ENCODE measurements at regions not wholly inside any gene's neighbourhood (a gene's known extent, or its start where the extent isn't known, plus 50 kb on each side); places are given as distances from the start of the nearest gene placed in this dataset.

DNA sequence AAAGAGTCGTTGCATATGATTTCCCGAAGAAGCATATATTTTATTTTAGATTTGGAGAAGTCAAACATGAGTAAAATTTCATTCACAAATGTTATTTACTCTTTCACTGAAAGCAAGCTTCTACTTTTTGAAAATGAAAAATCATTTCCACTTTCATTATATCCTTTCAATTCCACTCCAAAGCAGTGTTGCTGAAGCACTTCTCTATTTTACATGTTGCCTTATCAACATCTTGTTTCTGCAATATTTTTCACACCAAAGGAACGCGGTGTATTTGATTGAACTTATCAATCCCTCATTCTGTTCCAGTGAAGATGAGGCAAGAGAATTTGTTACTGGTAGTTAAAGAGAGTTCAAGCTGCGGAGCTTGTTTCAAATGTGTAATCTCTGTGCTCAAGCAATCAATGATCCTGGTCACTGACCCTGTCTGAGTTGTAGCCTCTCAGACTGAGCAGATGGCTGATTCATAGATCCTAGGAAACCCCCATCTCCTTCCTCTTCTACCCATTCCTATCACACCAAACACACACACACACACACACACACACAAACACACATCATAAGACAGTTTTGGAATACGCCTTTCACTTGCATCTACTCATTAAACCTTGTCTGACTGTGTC is 236.2 kb upstream of the FLRT2 start:
- ChIA-PET POLR2A (no interaction called here), CTCF (no interaction called here)
- no peak for TF ChIP-seq MYC (IDR thresholded peaks at IDR 0.05; ENCODE audit: borderline replicate concordance, low read length)
- TF ChIP-seq SREBF2 (IDR thresholded peaks at IDR 0.05) = no peak
- TF ChIP-seq KDM5A (IDR thresholded peaks at IDR 0.05) = no peak
- TF ChIP-seq EHMT2 (IDR thresholded peaks at IDR 0.05; ENCODE audit: low read depth) = no peak
- TF ChIP-seq NR3C1 (IDR thresholded peaks at IDR 0.05) = no peak
- no peak for DNase-seq (ENCODE audit: low read depth in 1 of 2, low spot score in 1 of 2)
- H3K9me3 ChIP-seq = no peaks in the 10 kb centered on the region
- 50% methylated on average over 6 of the region's 6 CpGs for WGBS (ENCODE audit: missing lambda C conversion rate)
- H3K4me2 ChIP-seq = no peak overlapping the region
- no peak for FAIRE-seq
- ATAC-seq = no peak
- H3K4me3 ChIP-seq = no peak overlapping the region
- H3K4me1 ChIP-seq = no peaks in the 10 kb centered on the region
- H3K27ac ChIP-seq = no peak overlapping the region

DNA sequence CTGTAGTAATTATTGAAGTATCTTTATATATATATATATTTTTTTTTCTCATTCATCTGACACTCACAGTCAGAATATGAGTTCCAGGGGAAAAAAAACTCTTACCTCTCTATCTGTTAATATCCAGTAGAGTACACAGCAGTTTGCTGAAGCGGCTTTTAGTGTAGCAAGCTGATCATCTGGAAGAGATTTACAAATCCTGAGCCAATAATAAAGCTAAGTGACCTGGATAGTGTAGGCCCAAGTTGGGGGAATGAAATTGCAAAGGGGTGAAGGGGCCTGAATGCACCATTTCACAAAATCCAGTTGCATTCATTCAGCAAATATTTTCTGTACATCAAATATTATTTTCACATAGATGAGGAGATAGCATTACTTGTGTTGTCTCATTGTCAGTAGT is 234.6 kb upstream of the FLRT2 start:
- Histone ChIP-seq H3K9me3 (no peaks in the 10 kb centered on the region), H3K4me1 (no peaks in the 10 kb centered on the region), H3K4me3 (no peak overlapping the region), H3K27ac (no peak overlapping the region), H3K4me2 (no peak overlapping the region)
- CTCF ChIA-PET = interaction anchor here (1.6 kb wide), 1 partner anchor 233 kb away, joined by 5 read pairs; no protein-coding TSS in a partner anchor
- 50% methylated on average over 1 of the region's 1 CpG for WGBS (ENCODE audit: missing lambda C conversion rate)
- ATAC-seq (no peak), DNase-seq (ENCODE audit: low read depth in 1 of 2, low spot score in 1 of 2) (no peak), FAIRE-seq (no peak)
- TF ChIP-seq NPAS2 (CRISPR knock-in tag; IDR thresholded peaks at IDR 0.05; ENCODE audit: borderline replicate concordance) (no peak), GATA3 (IDR thresholded peaks at IDR 0.05; ENCODE audit: borderline replicate concordance) (no peak), HOXB5 (CRISPR knock-in tag; IDR thresholded peaks at IDR 0.05) (no peak), KDM5A (IDR thresholded peaks at IDR 0.05) (no peak), TFCP2L1 (CRISPR knock-in tag; IDR thresholded peaks at IDR 0.05) (no peak), EP300 (IDR thresholded peaks at IDR 0.05) (no peak), RNF2 (IDR thresholded peaks at IDR 0.05; ENCODE audit: borderline replicate concordance, low read depth) (no peak), TP53 (CRISPR knock-in tag; IDR thresholded peaks at IDR 0.05) (no peak), ZSCAN20 (CRISPR knock-in tag; IDR thresholded peaks at IDR 0.05) (no peak)
- TF ChIP-seq, protein P1, sequence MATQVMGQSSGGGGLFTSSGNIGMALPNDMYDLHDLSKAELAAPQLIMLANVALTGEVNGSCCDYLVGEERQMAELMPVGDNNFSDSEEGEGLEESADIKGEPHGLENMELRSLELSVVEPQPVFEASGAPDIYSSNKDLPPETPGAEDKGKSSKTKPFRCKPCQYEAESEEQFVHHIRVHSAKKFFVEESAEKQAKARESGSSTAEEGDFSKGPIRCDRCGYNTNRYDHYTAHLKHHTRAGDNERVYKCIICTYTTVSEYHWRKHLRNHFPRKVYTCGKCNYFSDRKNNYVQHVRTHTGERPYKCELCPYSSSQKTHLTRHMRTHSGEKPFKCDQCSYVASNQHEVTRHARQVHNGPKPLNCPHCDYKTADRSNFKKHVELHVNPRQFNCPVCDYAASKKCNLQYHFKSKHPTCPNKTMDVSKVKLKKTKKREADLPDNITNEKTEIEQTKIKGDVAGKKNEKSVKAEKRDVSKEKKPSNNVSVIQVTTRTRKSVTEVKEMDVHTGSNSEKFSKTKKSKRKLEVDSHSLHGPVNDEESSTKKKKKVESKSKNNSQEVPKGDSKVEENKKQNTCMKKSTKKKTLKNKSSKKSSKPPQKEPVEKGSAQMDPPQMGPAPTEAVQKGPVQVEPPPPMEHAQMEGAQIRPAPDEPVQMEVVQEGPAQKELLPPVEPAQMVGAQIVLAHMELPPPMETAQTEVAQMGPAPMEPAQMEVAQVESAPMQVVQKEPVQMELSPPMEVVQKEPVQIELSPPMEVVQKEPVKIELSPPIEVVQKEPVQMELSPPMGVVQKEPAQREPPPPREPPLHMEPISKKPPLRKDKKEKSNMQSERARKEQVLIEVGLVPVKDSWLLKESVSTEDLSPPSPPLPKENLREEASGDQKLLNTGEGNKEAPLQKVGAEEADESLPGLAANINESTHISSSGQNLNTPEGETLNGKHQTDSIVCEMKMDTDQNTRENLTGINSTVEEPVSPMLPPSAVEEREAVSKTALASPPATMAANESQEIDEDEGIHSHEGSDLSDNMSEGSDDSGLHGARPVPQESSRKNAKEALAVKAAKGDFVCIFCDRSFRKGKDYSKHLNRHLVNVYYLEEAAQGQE (IDR thresholded peaks at IDR 0.05) = no peak
- TF ChIP-seq, protein P2, sequence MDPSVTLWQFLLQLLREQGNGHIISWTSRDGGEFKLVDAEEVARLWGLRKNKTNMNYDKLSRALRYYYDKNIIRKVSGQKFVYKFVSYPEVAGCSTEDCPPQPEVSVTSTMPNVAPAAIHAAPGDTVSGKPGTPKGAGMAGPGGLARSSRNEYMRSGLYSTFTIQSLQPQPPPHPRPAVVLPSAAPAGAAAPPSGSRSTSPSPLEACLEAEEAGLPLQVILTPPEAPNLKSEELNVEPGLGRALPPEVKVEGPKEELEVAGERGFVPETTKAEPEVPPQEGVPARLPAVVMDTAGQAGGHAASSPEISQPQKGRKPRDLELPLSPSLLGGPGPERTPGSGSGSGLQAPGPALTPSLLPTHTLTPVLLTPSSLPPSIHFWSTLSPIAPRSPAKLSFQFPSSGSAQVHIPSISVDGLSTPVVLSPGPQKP (IDR thresholded peaks at IDR 0.05; ENCODE audit: low read depth, low read length) = no peak
- TF ChIP-seq, protein P3, sequence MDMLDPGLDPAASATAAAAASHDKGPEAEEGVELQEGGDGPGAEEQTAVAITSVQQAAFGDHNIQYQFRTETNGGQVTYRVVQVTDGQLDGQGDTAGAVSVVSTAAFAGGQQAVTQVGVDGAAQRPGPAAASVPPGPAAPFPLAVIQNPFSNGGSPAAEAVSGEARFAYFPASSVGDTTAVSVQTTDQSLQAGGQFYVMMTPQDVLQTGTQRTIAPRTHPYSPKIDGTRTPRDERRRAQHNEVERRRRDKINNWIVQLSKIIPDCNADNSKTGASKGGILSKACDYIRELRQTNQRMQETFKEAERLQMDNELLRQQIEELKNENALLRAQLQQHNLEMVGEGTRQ (IDR thresholded peaks at IDR 0.05) = no peak
- POLR2A ChIA-PET = no interaction called here

DNA sequence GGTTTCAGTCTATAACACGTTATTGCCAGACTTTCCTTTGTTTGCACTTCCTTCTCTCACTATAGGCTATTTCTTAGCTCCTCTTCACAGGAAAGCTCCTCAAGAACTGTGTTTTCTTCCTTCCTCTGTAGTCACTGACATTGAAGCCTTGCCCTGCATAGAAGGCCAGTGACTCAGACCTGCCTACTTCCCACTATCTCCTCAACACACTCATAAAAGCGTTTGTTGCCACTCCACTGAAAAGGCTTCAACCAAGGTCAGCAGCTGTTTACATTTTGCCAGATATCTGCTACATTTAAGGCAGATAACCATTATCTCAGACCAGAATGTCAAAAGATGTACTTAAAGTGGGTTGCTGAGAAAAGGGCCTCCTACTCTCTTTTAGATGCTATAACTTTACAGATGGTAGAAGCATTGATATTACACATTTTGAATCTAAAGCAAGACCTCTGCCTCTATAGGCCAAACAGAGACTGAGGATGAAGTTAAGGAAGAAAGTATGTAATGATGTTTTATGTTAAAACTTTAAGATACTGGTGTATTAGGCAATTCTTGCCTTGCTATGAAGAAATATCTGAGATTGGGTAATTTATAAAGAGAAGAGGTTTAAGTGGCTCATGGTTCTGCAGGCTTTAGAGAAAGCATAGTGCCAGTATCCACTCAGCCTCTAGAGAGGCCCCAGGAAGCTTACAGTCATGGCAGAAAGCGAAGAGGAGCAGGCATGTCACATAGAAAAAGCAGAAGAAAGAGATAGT is 233.3 kb upstream of the FLRT2 start:
- Histone ChIP-seq H3K27ac (no peak overlapping the region), H3K4me3 (no peak overlapping the region), H3K9me3 (no peaks in the 10 kb centered on the region), H3K4me2 (no peak overlapping the region), H3K4me1 (no peaks in the 10 kb centered on the region)
- peak; percentile 64 to 66; a peak in 5 of 6 replicates for ATAC-seq
- CTCF ChIA-PET = interaction anchor here (1.6 kb wide), 1 partner anchor 232 kb away, joined by 5 read pairs; no protein-coding TSS in a partner anchor
- peak in 1 of 2 experiments; percentile 11 for DNase-seq (ENCODE audit: low read depth in 1 of 2, low spot score in 1 of 2)
- 28% methylated on average over 3 of the region's 3 CpGs for WGBS (ENCODE audit: missing lambda C conversion rate)
- no peak for FAIRE-seq
- POLR2A ChIA-PET = no interaction called here
- TF ChIP-seq JUNB (IDR thresholded peaks at IDR 0.05) = no peak
- no peak for TF ChIP-seq EHF (CRISPR knock-in tag; IDR thresholded peaks at IDR 0.05)
- TF ChIP-seq MAZ (IDR thresholded peaks at IDR 0.05; ENCODE audit: borderline replicate concordance, low read depth, low read length) = no peak
- TF ChIP-seq CHD2 (IDR thresholded peaks at IDR 0.05; ENCODE audit: low read length, partially characterized antibody) = no peak
- TF ChIP-seq NR3C1 (IDR thresholded peaks at IDR 0.05) = no peak
- no peak for TF ChIP-seq FOSB (CRISPR knock-in tag; IDR thresholded peaks at IDR 0.05)
- TF ChIP-seq RCOR1 (IDR thresholded peaks at IDR 0.05; ENCODE audit: low read depth, low read length) = no peak
- TF ChIP-seq POLR2AphosphoS2 (conservative IDR thresholded peaks at IDR 0.05; ENCODE audit: low read length) = no peak
- TF ChIP-seq NFE2L2 (conservative IDR thresholded peaks at IDR 0.05; ENCODE audit: low read length) = no peak
- no peak for TF ChIP-seq ZSCAN20 (CRISPR knock-in tag; IDR thresholded peaks at IDR 0.05)
- TF ChIP-seq TFCP2L1 (CRISPR knock-in tag; IDR thresholded peaks at IDR 0.05) = no peak
- no peak for TF ChIP-seq FOSL2 (IDR thresholded peaks at IDR 0.05)
- no peak for TF ChIP-seq FOSL2 (CRISPR knock-in tag; IDR thresholded peaks at IDR 0.05)
- TF ChIP-seq CBX8 (IDR thresholded peaks at IDR 0.05) = no peak
- TF ChIP-seq, protein P4, sequence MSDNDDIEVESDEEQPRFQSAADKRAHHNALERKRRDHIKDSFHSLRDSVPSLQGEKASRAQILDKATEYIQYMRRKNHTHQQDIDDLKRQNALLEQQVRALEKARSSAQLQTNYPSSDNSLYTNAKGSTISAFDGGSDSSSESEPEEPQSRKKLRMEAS (IDR thresholded peaks at IDR 0.05) = no peak
- no peak for TF ChIP-seq CEBPB (IDR thresholded peaks at IDR 0.05)
